H1 (cell line): ENCODE measurements at regions not wholly inside any gene's neighbourhood (a gene's known extent, or its start where the extent isn't known, plus 50 kb on each side); places are given as distances from the start of the nearest gene placed in this dataset.

Experiments used
- CTCF ChIA-PET: fragments of 300-600 bp; sonication (Branson Sonifier 250); formaldehyde crosslinking; loops from one replicate; lab custom pipeline; 2021; ENCODE audit not compliant: partially characterized antibody; lab: Charles Lee
- POLR2A ChIA-PET: fragments of 300-600 bp; sonication (Branson Sonifier 250); formaldehyde crosslinking; loops from one replicate; lab custom pipeline; 2021; ENCODE audit warnings: inconsistent platforms; ENCODE audit not compliant: partially characterized antibody; lab: Charles Lee
- DNase-seq, 2 experiments: peaks; one replicate each; pipeline versions ENCODE4 v3.0.0 to v3.0.0-alpha.2; 2010 to 2022; ENCODE audit warnings: low spot score in 2 of 2, low read depth in 1 of 2, mixed read lengths in 1 of 2
- FAIRE-seq: peaks from 2 replicates; lab custom pipeline; 2011; peaks lifted over from hg19 to GRCh38; lab: Jason Lieb, UNC
- H2AFZ ChIP-seq: 2 replicates; pipeline ENCODE4 v1.8.1; 2012; ENCODE audit warnings: low read length, inconsistent platforms
- H2AK5ac ChIP-seq: 2 replicates; pipeline ENCODE4 v1.6.1; 2013; ENCODE audit warnings: low read depth, low read length
- H2BK120ac ChIP-seq: replicated peaks from 2 replicates; pipeline ENCODE3; 2013; ENCODE audit warnings: low read depth, low read length, inconsistent platforms
- H2BK12ac ChIP-seq: 2 replicates; pipeline ENCODE4 v1.6.1; 2013; ENCODE audit warnings: low read depth, low read length
- H2BK15ac ChIP-seq: 2 replicates; pipeline ENCODE4 v1.6.1; 2013; ENCODE audit warnings: low read length
- H2BK20ac ChIP-seq: 2 replicates; pipeline ENCODE4 v1.6.1; 2013; ENCODE audit warnings: low read length
- H2BK5ac ChIP-seq: 2 replicates; pipeline ENCODE4 v1.6.1; 2013; ENCODE audit warnings: low read depth, low read length
- H3K14ac ChIP-seq: 2 replicates; pipeline ENCODE4 v1.6.1; 2013; ENCODE audit warnings: inconsistent platforms; ENCODE audit not compliant: insufficient read length
- H3K18ac ChIP-seq: 2 replicates; pipeline ENCODE4 v1.6.1; 2013; ENCODE audit warnings: low read length; ENCODE audit errors: extremely low read depth
- H3K23ac ChIP-seq: 2 replicates; pipeline ENCODE4 v1.6.1; 2013; ENCODE audit warnings: inconsistent platforms; ENCODE audit not compliant: insufficient read length
- H3K23me2 ChIP-seq: 2 replicates; pipeline ENCODE4 v1.6.1; 2013; ENCODE audit warnings: low read depth, low read length
- H3K27ac ChIP-seq: 2 replicates; pipeline ENCODE4 v1.6.1; 2011; ENCODE audit warnings: low read depth, low read length, inconsistent platforms
- H3K27me3 ChIP-seq, 4 experiments: replicated peaks in 1 of 4; 1 replicate in 1 of 4; 2 replicates in 3 of 4; pipeline versions ENCODE4 v1.6.1 to v1.8.1; 2011 to 2013; ENCODE audit warnings: low read length in 3 of 4, mild to moderate bottlenecking in 3 of 4, inconsistent platforms in 2 of 4, mixed read lengths in 2 of 4, moderate library complexity in 1 of 4; ENCODE audit not compliant: control insufficient read depth in 3 of 4, insufficient read depth in 3 of 4; ENCODE audit errors: extremely low read depth in 1 of 4
- H3K36me3 ChIP-seq, 4 experiments: 2 replicates each; pipeline versions ENCODE4 v1.6.1 to v1.8.1; 2011 to 2013; ENCODE audit warnings: mild to moderate bottlenecking in 4 of 4, low read length in 3 of 4, moderate library complexity in 2 of 4, control low read depth in 1 of 4, inconsistent platforms in 1 of 4; ENCODE audit not compliant: insufficient read depth in 4 of 4, control insufficient read depth in 2 of 4
- H3K4ac ChIP-seq: replicated peaks from 2 replicates; pipeline ENCODE3; 2013; ENCODE audit warnings: low read length, low read depth, mixed read lengths, inconsistent platforms; ENCODE audit not compliant: insufficient read length
- H3K4me1 ChIP-seq, 4 experiments: replicated peaks in 1 of 4; 1 replicate in 1 of 4; 2 replicates in 3 of 4; pipeline versions ENCODE4 v1.6.1 to v1.8.1; 2011 to 2013; ENCODE audit warnings: low read length in 3 of 4, inconsistent platforms in 2 of 4, mixed read lengths in 1 of 4; ENCODE audit not compliant: insufficient read depth in 4 of 4, control insufficient read depth in 3 of 4
- H3K4me2 ChIP-seq, 2 experiments: 2 replicates each; pipeline versions ENCODE4 v1.6.1 to v1.8.1; 2011 to 2013; ENCODE audit warnings: low read depth in 2 of 2, low read length in 2 of 2, control low read depth in 1 of 2, inconsistent platforms in 1 of 2, mild to moderate bottlenecking in 1 of 2; ENCODE audit not compliant: insufficient read depth in 1 of 2
- H3K4me3 ChIP-seq, 4 experiments: fragments of 200-600, 300-600 bp in 1 of 4; sonication (generic), shearing (Covaris generic), sonication (Bioruptor Twin) in 1 of 4; 2 replicates each; pipeline versions ENCODE4 v1.5.1 to v1.8.1; 2011 to 2016; ENCODE audit warnings: low read length in 4 of 4, low read depth in 3 of 4, control low read depth in 2 of 4, inconsistent platforms in 2 of 4, mild to moderate bottlenecking in 2 of 4, mixed read lengths in 1 of 4, moderate library complexity in 1 of 4; ENCODE audit not compliant: insufficient read depth in 2 of 4; ENCODE audit errors: extremely low read depth in 1 of 4
- H3K56ac ChIP-seq: replicated peaks from 2 replicates; pipeline ENCODE3; 2013; ENCODE audit warnings: low read depth, mild to moderate bottlenecking, mixed read lengths, low read length, inconsistent platforms; ENCODE audit not compliant: insufficient read length
- H3K79me1 ChIP-seq: 2 replicates; pipeline ENCODE4 v1.6.1; 2013; ENCODE audit warnings: low read depth, low read length, control low read depth
- H3K79me2 ChIP-seq, 2 experiments: 2 replicates each; pipeline versions ENCODE4 v1.6.1 to v1.8.1; 2012 to 2013; ENCODE audit warnings: low read length in 2 of 2, mild to moderate bottlenecking in 2 of 2, inconsistent platforms in 1 of 2; ENCODE audit not compliant: insufficient read depth in 2 of 2, control insufficient read depth in 1 of 2
- H3K9ac ChIP-seq, 4 experiments: replicated peaks in 1 of 4; 1 replicate in 1 of 4; 2 replicates in 3 of 4; pipeline versions ENCODE4 v1.6.1 to v1.8.1; 2011 to 2013; ENCODE audit warnings: low read depth in 3 of 4, low read length in 3 of 4, control low read depth in 2 of 4, mild to moderate bottlenecking in 2 of 4, moderate library complexity in 2 of 4, inconsistent platforms in 1 of 4; ENCODE audit errors: extremely low read depth in 1 of 4
- H3K9me3 ChIP-seq, 2 experiments: 2 replicates each; pipeline versions ENCODE4 v1.6.1 to v1.8.1; 2012 to 2013; ENCODE audit warnings: mild to moderate bottlenecking in 2 of 2, moderate library complexity in 2 of 2, control low read depth in 1 of 2, inconsistent platforms in 1 of 2, low read depth in 1 of 2, low read length in 1 of 2, mixed read lengths in 1 of 2; ENCODE audit not compliant: insufficient read depth in 2 of 2
- H4K20me1 ChIP-seq, 2 experiments: replicated peaks in 1 of 2; 2 replicates each; pipeline versions ENCODE3 to v1.8.1; 2011 to 2013; ENCODE audit warnings: inconsistent platforms in 2 of 2, low read length in 2 of 2, mild to moderate bottlenecking in 1 of 2; ENCODE audit not compliant: insufficient read depth in 2 of 2, control insufficient read depth in 1 of 2
- H4K5ac ChIP-seq: 2 replicates; pipeline ENCODE4 v1.6.1; 2013; ENCODE audit warnings: low read length, low read depth, mixed read lengths, inconsistent platforms; ENCODE audit not compliant: insufficient read length
- H4K8ac ChIP-seq: 2 replicates; pipeline ENCODE4 v1.8.0; 2013; ENCODE audit warnings: mild to moderate bottlenecking, moderate library complexity, low read length, inconsistent platforms; ENCODE audit not compliant: insufficient read depth; ENCODE audit errors: extremely low read depth
- H4K91ac ChIP-seq: replicated peaks from 2 replicates; pipeline ENCODE3; 2013; ENCODE audit warnings: low read length, mixed read lengths, inconsistent platforms; ENCODE audit not compliant: insufficient read length
- CBX5 ChIP-seq: fragments of 300-800, 300-1000 bp; sonication (generic); IDR thresholded peaks from 2 replicates; pipeline ENCODE4 v1.7.1; 2016; ENCODE audit warnings: antibody characterized with exemption, low read length, low read depth
- CBX8 ChIP-seq: fragments of 300-800, 300-1000 bp; sonication (generic); IDR thresholded peaks from 2 replicates; pipeline ENCODE4 v1.7.1; 2016; ENCODE audit warnings: low read depth, low read length, borderline replicate concordance
- EGR1 ChIP-seq: IDR thresholded peaks from 2 replicates; pipeline ENCODE4 v1.6.1; 2011; ENCODE audit warnings: low read depth, low read length, borderline replicate concordance
- FOSL1 ChIP-seq: IDR thresholded peaks from 2 replicates; pipeline ENCODE4 v1.6.1; 2011; ENCODE audit warnings: mild to moderate bottlenecking, low read depth, low read length, moderate library complexity; ENCODE audit not compliant: insufficient read depth
- RBBP5 ChIP-seq: IDR thresholded peaks from 2 replicates; pipeline ENCODE4 v1.7.1; 2012; ENCODE audit warnings: low read depth, mild to moderate bottlenecking, inconsistent platforms, low read length, moderate library complexity, borderline replicate concordance
- RFX5 ChIP-seq: IDR thresholded peaks from 2 replicates; pipeline ENCODE4 v1.6.1; 2011; ENCODE audit warnings: low read depth, low read length, improper control_type of control experiment, borderline replicate concordance
- RNF2 ChIP-seq: fragments of 200-900, 300-1000 bp; sonication (generic); IDR thresholded peaks from 2 replicates; pipeline ENCODE4 v1.7.1; 2016; ENCODE audit warnings: borderline replicate concordance, low read depth, mild to moderate bottlenecking, antibody characterized with exemption, low read length; ENCODE audit not compliant: poor library complexity, severe bottlenecking; ENCODE audit errors: missing control alignments
- RXRA ChIP-seq: IDR thresholded peaks from 2 replicates; pipeline ENCODE4 v1.6.1; 2011; ENCODE audit warnings: low read depth, mild to moderate bottlenecking, low read length, moderate library complexity; ENCODE audit not compliant: insufficient read depth
- SUZ12 ChIP-seq: fragments of 200-600 bp; sonication (generic); IDR thresholded peaks from 2 replicates; pipeline ENCODE4 v1.6.1; 2012; ENCODE audit warnings: mild to moderate bottlenecking, inconsistent platforms, low read length, moderate library complexity, mixed read lengths
- TAF1 ChIP-seq: IDR thresholded peaks from 2 replicates; pipeline ENCODE4 v1.6.1; 2011; ENCODE audit warnings: mild to moderate bottlenecking, low read depth, low read length
- TAF7 ChIP-seq: optimal IDR thresholded peaks from 2 replicates; pipeline ENCODE3; 2011; ENCODE audit warnings: low read depth, mild to moderate bottlenecking, inconsistent platforms, low read length, moderate library complexity, borderline replicate concordance
- USF2 ChIP-seq: IDR thresholded peaks from 2 replicates; pipeline ENCODE4 v1.6.1; 2011; ENCODE audit warnings: low read length, improper control_type of control experiment
- YY1 ChIP-seq: IDR thresholded peaks from 2 replicates; pipeline ENCODE4 v1.6.1; 2011; ENCODE audit warnings: low read depth, mild to moderate bottlenecking, low read length
- TF ChIP-seq, protein P1 (sequence below): IDR thresholded peaks from 2 replicates; pipeline ENCODE4 v1.6.1; 2012; ENCODE audit warnings: inconsistent platforms

GRCh38 chr16:80144191-80144590 lies 396.6 kb upstream of the DYNLRB2 start:
- Histone ChIP-seq H3K4me2 (no peak overlapping the region), H3K27me3 (no peaks in the 10 kb centered on the region), H3K9me3 (peaks cover 10 to 19% of the 10 kb centered on the region in 2 experiments), H2BK120ac (no peak overlapping the region), H4K91ac (no peak overlapping the region), H2AK5ac (no peak overlapping the region), H3K79me1 (no peaks in the 10 kb centered on the region), H3K27ac (no peak overlapping the region), H2BK20ac (no peak overlapping the region), H3K18ac (no peak overlapping the region), H3K23ac (no peak overlapping the region), H4K5ac (no peak overlapping the region), H4K20me1 (no peaks in the 10 kb centered on the region), H3K9ac (no peak overlapping the region), H3K79me2 (no peaks in the 10 kb centered on the region), H3K56ac (no peak overlapping the region), H2BK15ac (no peak overlapping the region), H3K4me1 (no peaks in the 10 kb centered on the region), H2BK12ac (no peak overlapping the region), H3K23me2 (no peaks in the 10 kb centered on the region), H3K4me3 (no peak overlapping the region), H3K14ac (no peak overlapping the region), H4K8ac (no peak overlapping the region), H2AFZ (no peak overlapping the region), H3K4ac (no peak overlapping the region), H2BK5ac (no peak overlapping the region), H3K36me3 (no peaks in the 10 kb centered on the region)
- CTCF ChIA-PET: interaction anchor here (0.6 kb wide), 1 partner anchor 881 kb away, joined by 3 read pairs; no protein-coding TSS in a partner anchor
- POLR2A ChIA-PET: no interaction called here
- FAIRE-seq: no peak
- no peak for DNase-seq
- TF ChIP-seq RFX5 (no peak), EGR1 (no peak), YY1 (no peak), TAF1 (no peak), FOSL1 (no peak), RXRA (no peak), CBX5 (no peak), SUZ12 (no peak), TAF7 (no peak), CBX8 (no peak), RBBP5 (no peak), RNF2 (no peak), USF2 (no peak)
- TF ChIP-seq, protein P1, sequence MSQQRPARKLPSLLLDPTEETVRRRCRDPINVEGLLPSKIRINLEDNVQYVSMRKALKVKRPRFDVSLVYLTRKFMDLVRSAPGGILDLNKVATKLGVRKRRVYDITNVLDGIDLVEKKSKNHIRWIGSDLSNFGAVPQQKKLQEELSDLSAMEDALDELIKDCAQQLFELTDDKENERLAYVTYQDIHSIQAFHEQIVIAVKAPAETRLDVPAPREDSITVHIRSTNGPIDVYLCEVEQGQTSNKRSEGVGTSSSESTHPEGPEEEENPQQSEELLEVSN: no peak
